COR-L47 (cell line): ENCODE measurements at regions not wholly inside any gene's neighbourhood (a gene's known extent, or its start where the extent isn't known, plus 50 kb on each side); places are given as distances from the start of the nearest gene placed in this dataset.
A peak's percentile ranks its signal among the peaks of the same experiment; 100 is the strongest.

ENCODE experiments used
- DNase-seq: peaks from one replicate; lab custom pipeline; 2025; lab: John Stamatoyannopoulos, UW

DNA sequence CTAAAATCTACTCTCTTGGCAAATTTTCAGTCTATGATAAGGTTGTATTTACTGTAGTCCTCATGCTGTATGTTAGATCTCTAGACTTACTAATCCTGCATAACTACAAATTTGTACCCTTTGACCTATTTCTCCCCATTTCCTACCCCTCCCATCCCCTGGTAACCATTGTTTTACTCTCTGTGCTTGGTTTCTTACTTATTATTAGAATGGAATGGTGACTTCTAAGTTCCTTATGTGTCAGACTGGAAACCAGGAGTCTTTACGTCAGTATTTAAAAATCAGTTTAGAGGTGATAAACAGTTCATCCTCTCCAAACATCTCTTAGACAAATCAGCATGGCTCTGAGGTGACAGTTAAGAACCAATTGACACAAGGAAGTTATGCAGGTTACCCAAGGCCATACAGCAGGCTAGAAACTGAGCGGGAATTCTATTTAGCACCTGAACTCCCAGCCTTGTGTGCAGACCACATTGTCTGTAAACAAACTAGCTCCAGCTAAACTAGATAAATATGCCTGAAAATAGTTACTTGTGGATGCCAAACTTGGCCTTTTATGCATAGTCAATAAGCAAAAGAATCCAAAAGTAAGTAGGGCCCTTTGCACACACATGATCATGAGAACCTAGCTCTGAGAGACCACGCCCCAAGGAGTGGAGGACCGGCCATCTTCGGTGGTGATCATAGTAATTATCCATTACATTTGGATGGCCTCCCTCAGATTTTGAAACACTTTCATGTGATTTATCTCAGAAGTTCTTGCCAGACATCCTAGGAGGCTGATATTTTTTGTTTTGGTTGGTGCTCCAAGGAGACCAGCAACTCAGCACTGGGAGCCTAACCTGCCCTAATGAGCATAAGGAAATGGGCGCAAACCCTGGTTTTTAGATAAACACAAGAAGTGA, 72.3 kb upstream of the BOC start:
- no peak for DNase-seq

- DNase-seq: no peak
Observed at GRCh38 chr3:113140876-113141275, 70.5 kb upstream of the BOC start.

- DNase-seq: peak; percentile 72
Observed at GRCh38 chr3:113141543-113141942, 69.8 kb upstream of the BOC start.

GRCh38 chr3:113142476-113142875, 68.9 kb upstream of the BOC start:
- no peak for DNase-seq

DNA sequence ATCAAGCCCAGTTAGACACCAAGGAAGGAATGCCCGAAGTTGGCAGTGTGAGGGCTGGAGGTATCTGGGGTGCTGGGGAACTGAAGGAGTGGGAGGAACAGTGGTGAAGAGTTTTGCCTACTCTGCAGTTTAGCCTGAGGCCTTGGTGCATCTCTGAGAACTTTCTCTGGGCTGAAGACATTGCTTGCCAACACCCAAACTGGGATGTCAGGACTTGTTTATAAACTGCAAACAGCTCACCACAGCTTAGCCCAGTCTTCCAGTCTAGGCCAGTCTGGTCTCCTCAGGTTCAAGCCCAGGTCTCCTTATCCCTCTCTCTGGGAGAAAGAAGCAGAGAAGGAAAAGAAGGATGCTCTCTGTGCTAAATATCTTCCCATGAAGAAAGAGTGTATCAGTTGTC, 68.0 kb upstream of the BOC start:
- DNase-seq: no peak

DNA sequence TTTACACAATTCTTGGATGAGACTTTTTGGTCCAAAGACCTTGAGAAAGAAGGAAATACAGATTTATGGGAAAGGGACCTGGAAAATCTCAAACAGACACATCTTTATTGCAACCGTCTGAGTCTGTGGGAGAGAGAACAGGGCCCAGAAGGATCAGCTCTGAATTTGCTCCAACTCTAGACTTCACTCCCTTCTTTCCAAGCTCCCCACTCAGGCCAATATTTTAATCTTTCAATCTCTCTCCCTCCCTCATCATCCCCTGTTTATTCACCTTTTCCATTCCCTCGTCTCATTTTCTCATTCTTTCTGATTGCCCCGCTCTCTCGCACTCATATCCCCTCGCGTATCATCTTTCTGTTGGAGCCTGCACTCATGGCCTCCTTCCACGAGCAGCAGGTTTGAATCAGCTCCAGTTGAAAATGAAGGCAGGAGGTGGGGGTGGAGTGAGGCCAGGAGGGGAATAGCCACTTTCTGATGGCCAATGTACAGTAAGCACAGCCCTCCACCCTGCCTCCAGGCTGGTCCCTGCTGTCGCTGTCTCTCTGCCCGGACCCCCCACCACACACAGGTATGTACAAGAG, 63.6 kb upstream of the BOC start:
- peak; percentile 66 for DNase-seq

DNA sequence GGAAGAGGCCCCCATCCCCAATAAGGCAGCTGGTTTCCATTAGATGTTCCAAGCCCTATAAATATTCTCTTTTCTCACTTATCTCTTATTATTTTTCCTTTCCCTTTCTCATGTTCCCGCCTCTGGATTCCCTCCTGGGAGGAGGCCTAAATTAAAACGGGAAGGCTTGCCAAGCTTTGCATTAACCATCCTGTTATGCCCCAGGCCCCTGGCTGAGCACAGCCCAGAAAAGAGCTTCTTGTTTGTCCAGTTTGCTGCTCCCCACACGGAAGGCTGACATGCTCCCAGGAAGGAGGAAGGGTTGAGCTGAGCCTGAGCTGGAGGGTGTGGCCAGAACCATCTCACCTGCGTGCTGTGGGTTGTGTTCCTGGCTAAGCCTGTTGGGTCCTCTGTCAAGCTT, 63.1 kb upstream of the BOC start:
- peak; percentile 91 for DNase-seq

DNA sequence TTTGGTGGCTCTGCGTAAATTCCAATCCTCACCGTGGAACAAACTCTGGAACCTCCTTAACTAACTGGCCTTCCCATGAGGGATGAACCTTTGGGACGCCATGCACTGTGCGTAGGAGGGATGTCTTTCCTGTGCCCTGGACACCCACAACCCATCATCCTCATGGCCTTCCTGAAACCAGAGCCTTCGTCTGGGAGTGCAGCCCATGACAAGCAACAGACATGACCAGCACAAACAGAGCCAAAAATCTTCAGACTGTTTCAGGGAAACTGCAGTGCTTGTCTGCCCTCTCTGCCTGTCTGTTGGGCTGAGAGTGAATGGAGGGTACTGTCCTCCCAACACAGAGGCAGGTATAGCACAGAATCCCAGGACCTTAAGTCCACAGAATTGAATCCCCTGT, 61.1 kb upstream of the BOC start:
- no peak for DNase-seq

DNA sequence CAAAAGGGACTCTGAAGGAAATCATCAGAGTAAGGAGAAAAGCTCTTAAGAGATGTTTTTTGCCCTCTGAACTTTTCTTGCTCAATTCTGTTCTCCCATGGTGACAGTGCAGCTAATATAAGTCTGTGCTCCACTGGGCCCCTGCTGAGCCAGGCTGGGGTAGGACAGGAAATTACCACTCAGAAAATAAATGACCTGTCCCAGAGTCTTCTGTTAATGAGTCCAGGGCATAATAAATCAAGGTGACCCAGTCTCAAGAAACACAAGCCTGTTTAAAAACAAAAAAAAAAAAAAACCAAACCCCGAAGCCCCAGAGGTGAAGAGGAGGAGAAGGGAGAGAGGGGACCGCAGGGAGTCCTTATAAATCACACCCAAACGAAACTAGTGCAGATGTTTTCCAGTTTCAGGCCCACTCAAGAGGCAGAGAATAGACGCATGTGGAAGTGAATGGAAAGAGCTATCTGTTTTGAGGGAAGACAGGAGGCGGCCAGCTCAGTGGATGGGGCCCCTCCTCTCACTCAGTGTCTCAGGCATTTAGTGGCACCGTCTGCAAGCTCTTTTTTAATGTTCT, 59.8 kb upstream of the BOC start:
- DNase-seq: peak; percentile 61

DNA sequence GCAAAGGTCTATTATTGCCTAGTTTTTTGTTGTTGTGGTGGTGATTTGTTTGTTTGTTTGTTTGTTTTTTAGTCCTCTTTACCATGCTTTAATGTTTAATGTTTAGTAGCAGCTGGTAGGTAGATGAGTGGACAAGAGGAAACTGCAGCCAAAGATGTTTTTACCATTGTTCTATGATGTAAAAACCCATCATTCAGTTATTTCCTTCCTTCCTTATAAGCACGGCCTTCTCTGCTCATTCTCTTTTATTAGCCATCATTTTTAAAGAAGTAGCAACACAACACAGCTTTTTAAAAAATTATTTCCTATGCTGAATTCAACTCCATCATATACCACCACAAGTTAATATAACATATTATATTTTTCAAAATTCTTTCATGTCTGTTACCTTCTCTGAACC, 58.5 kb upstream of the BOC start:
- DNase-seq: no peak

GRCh38 chr3:113153499-113154107, 57.8 kb upstream of the BOC start:
- no peak for DNase-seq

GRCh38 chr3:113156816-113157333, 54.5 kb upstream of the BOC start:
- no peak for DNase-seq

- no peak for DNase-seq
Observed at GRCh38 chr3:113157408-113158030, 53.8 kb upstream of the BOC start.

DNA sequence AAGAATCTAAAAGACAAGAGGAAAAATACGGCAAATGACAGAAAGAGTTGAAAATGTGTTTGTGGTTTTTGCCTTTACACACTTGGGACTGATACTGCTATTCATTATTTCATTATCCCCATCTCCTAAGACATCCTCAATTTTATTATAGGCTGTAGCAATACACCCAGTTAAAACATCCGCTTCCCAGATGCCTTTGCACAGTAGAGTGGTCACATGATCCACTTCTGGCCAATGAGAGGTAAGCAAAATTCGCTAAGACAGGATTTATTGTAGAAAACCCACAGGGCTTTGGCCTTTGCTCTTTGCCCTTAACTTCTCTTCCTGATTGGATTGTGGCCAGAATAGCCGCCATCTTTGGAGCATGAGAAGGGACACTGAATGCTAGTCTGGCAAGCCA, 53.2 kb upstream of the BOC start:
- DNase-seq: no peak
